GM11168 (cell line): ENCODE measurements at regions not wholly inside any gene's neighbourhood (a gene's known extent, or its start where the extent isn't known, plus 50 kb on each side); places are given as distances from the start of the nearest gene placed in this dataset.

Experiments used
- in situ Hi-C: fragments of 300-500 bp; cut with MboI; formaldehyde crosslinking; loops from one replicate; pipeline ENCODE4 v1.12.0; 2022; ENCODE audit warnings: low sequenced_read_pairs; ENCODE audit not compliant: unreplicated experiment

GRCh38 chr1:96028071-96028470 lies 693.5 kb upstream of the PTBP2 start:
- in situ Hi-C loops: no loop called here

GRCh38 chr1:96030312-96030711 lies 691.3 kb upstream of the PTBP2 start:
- in situ Hi-C loops: no loop called here

- in situ Hi-C loops: no loop called here
Measured at GRCh38 chr1:96034006-96034405, 687.6 kb upstream of the PTBP2 start.

- in situ Hi-C loops: no loop called here
Measured at GRCh38 chr1:96036763-96037162, 684.8 kb upstream of the PTBP2 start.

GRCh38 chr1:96038636-96039035 lies 682.9 kb upstream of the PTBP2 start:
- in situ Hi-C loops: no loop called here

GRCh38 chr1:96039910-96040309 lies 681.7 kb upstream of the PTBP2 start:
- in situ Hi-C loops: no loop called here

- in situ Hi-C loops: no loop called here
Measured at GRCh38 chr1:96041470-96041869, 680.1 kb upstream of the PTBP2 start.

GRCh38 chr1:96048572-96049212 lies 672.9 kb upstream of the PTBP2 start:
- in situ Hi-C loops: no loop called here

- in situ Hi-C loops: no loop called here
Measured at GRCh38 chr1:96049759-96050409, 671.7 kb upstream of the PTBP2 start.

GRCh38 chr1:96059276-96059675 lies 662.3 kb upstream of the PTBP2 start:
- in situ Hi-C loops: no loop called here

- in situ Hi-C loops: no loop called here
Measured at GRCh38 chr1:96059736-96060135, 661.8 kb upstream of the PTBP2 start.

GRCh38 chr1:96060621-96061020 lies 661.0 kb upstream of the PTBP2 start:
- in situ Hi-C loops: no loop called here

- in situ Hi-C loops: no loop called here
Measured at GRCh38 chr1:96072021-96072420, 649.6 kb upstream of the PTBP2 start.

GRCh38 chr1:96073100-96073499 lies 648.5 kb upstream of the PTBP2 start:
- in situ Hi-C loops: no loop called here

GRCh38 chr1:96074422-96074821 lies 647.2 kb upstream of the PTBP2 start:
- in situ Hi-C loops: no loop called here

GRCh38 chr1:96074876-96075577 lies 646.6 kb upstream of the PTBP2 start:
- in situ Hi-C loops: no loop called here

GRCh38 chr1:96075704-96076455 lies 645.7 kb upstream of the PTBP2 start:
- in situ Hi-C loops: no loop called here

- in situ Hi-C loops: no loop called here
Measured at GRCh38 chr1:96076589-96076988, 645.0 kb upstream of the PTBP2 start.

- in situ Hi-C loops: no loop called here
Measured at GRCh38 chr1:96079581-96079980, 642.0 kb upstream of the PTBP2 start.

GRCh38 chr1:96080925-96081324 lies 640.7 kb upstream of the PTBP2 start:
- in situ Hi-C loops: no loop called here

- in situ Hi-C loops: no loop called here
Measured at GRCh38 chr1:96087719-96088118, 633.9 kb upstream of the PTBP2 start.
